Right ventricle myocardium superior (tissue), 1 donor: ENCODE measurements at regions not wholly inside any gene's neighbourhood (a gene's known extent, or its start where the extent isn't known, plus 50 kb on each side); places are given as distances from the start of the nearest gene placed in this dataset.
A peak's percentile ranks its signal among the peaks of the same experiment; 100 is the strongest.
"Not testable (repeated sequence)": the region's sequence is repeated elsewhere in the genome, so short reads cannot be mapped to it uniquely, and the experiment has no call there.

Source experiments
- ATAC-seq: fragments of 200-7000 bp; cut with Tn5 transposase; one replicate; pipeline ENCODE4 v1.9.1; 2020; ENCODE audit warnings: mild to moderate bottlenecking; ENCODE audit not compliant: poor library complexity
- DNase-seq: peaks from one replicate; pipeline ENCODE4 v3.0.0-alpha.2; 2020
- intact Hi-C: fragments of 100-400 bp; cut with DNase I; formaldehyde crosslinking; loops from one replicate; pipeline ENCODE4 v1.11.2; 2022
- donor health status: DM: no; HTN: yes; CAD: no; lungs with severe emphysema.

DNA sequence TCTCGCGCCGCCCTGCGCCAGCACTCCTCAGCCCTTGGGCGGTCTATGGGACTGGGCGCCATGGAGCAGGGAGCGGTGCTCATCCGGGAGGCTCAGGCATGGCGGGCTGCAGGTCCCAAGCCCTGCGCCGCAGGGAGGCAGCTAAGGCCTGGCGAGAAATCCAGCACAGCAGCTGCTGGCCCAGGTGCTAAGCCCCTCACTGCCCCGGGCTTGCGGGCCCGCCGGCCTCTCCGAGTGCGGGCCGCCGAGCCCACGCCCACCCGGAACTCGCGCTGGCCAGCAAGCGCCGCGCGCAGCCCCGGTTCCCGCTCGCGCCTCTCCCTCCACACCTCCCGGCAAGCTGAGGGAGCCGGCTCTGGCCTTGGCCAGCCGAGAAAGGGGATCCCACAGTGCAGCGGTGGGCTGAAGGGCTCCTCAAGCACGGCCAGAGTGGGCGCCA is 1517.2 kb downstream of the GRIK2 start:
- peak; percentile 19 for DNase-seq
- ATAC-seq, intact Hi-C loops: not testable (repeated sequence)

DNA sequence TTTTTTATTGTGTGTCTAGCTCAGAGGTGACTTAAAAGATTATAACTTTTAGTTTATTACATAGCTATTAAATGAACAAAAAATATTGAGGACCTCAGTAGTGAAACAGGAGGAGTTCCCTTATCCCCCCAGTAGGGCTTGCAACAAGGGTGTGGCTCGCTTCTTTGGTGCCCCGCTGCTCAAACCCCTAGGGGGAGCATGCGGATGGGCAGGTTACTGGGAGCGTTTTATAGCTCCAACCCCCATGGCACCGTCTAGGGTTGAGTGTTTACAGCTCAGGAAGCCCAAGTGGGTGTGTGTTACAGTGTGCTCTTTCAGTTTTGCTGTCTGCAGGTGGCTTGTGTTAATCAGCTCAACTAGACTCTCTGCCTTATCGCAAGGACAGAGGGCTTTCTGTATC is 1513.7 kb downstream of the GRIK2 start:
- ATAC-seq = no peak
- no peak for DNase-seq
- intact Hi-C loops = no loop called here

DNA sequence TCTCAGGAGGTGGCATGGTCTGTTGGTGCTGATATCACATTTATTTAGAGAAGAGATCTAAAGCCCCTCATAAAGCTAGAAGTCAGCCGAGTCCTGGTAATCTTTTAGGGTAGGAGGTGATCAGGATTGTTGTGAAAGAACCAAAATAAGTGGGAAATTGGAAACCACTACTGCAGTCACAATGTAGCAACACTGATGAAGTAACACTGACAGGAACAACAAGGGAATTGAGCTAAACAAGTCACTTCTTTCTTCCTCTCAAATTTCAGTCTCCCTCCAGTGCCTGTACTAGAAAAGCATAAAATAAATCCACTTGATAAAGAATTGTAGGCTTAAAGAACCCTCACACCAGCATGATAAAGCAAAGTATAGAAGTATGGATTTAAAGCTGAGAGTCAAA is 1509.0 kb downstream of the GRIK2 start:
- DNase-seq (no peak), ATAC-seq (no peak)
- intact Hi-C loops = no loop called here

DNA sequence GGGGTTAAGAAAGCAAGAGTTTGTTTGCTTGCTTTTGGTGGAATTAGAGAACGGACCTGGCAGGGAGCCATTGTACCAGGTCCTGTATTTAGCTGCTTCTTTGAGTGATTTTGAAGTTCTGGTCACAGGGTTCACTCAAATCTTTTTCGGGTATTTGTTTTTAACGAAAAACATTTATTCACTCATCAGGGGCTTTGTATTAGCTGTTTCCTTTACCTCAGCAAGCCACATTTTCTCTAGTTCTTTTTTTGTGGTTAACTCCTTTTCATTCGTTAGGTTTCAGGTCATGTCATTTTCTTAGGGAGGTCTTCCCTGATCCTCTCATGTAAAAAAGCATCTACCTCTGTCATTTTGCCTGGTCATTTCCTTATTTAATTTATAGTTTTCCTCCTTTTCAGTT is 1502.2 kb downstream of the GRIK2 start:
- no peak for ATAC-seq
- intact Hi-C loops = no loop called here

DNA sequence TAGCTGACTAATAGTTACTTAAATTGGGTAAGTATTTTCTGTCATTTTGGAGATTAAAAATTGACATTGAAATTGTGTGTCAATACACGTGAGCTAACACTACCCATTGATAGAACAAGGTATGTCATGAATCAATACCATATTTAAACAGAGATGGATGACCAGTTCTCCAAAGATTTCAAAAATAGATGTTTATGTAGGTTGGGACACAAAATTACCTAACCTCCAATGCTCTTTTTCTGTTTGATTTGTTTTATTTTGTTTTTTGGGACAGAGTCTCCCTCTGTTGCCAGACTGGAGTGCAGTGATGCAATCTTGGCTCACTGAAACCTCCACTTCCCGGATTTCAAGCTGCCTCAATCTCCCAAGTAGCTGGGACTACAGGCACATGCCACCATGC is 1491.7 kb downstream of the GRIK2 start:
- ATAC-seq (no peak), DNase-seq (no peak)
- intact Hi-C loops = no loop called here

More for the DNA sequence above, 1502.2 kb downstream of the GRIK2 start:
- DNase-seq = no peak

DNA sequence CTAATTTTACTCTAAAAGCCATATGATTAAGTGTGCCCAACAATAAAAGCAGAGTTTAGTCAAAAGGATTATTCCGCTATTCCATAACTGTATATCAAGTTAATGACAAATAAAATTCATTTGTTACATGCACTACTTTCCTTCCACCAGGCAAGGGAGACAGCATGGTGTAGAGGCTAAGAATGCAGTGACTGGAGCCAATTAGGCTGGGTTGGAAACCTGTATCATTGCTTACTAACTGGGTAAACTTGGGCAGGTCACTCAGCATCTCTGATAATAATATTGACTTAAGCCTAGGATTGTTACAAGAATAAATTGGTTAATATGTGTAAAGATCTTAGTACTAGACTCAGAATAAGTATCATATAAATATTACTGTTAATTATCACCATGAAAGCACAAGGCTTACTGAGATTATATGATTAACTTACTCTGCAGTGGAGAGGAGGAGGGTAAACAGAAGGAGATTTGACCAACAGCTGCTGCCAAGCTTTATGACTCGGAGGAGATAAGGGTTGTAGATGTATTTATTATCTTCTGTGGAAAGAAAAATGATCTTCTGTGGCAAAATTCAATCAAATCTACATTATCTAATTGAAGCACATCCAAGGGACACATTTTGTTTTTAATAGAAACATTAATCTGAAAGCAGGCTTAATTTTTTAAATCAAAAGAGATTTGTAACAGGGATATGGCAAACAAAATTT is 1459.9 kb downstream of the GRIK2 start:
- intact Hi-C loops = no loop called here
- ATAC-seq (no peak), DNase-seq (no peak)

DNA sequence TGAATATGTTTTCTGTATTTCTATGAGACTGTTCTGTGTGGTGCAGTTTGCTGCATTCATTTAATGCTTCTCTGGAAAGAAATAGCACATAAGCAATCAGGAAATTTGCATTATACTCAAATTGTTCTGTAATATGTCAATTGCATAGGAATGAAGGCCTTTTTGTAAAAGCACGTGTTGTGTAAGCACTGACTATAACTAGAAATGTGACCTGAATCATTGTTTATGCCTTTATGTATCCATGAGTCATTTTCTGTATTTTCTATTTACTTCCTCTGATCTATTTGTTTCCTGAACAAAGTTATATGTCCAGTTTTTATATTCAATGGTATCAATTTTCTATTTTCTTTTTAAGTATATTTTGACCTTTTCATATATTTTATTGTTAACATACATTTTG is 1455.3 kb downstream of the GRIK2 start:
- ATAC-seq (no peak), DNase-seq (no peak)
- intact Hi-C loops = loop anchor here (2.0 kb wide), 1 partner anchor 424 kb away; no protein-coding TSS in a partner anchor

DNA sequence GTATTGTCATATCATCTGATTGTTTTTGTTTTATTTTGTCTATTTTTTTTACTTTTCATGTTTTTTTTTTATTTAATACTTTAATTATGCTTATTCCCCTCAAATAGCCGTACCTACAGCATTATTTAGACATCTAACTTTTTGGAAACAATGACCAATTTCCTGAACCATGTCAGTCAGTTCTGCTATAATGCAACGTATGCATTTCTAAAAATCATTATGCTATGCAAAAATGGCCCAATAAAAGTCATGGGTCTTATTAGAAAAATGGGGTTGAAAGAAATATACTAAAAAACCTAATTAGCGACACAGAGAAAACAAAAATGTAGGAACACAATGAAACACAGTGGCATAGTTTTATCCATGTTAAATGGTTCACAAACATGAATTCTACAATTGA is 1454.7 kb downstream of the GRIK2 start:
- DNase-seq (no peak), ATAC-seq (no peak)
- intact Hi-C loops = loop anchor here (2.0 kb wide), 1 partner anchor 425 kb away; no protein-coding TSS in a partner anchor

DNA sequence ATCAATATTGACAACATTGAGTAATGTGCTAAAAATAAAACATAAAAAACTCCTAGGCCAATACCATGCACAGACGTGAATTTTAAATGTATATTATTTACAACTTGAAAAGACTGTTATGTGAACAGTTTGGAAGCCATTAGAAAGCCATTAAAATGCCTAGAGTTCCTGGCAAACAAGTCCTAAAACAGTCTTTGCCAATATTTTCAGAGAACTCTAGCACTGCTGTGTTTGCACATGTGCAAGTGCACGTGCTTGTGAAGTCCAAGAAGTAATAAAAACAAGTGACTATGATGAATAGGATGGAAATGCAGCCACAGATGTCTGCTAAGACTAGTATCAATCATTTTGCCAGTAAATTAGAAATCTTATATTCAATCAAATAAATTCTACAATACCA is 1447.6 kb downstream of the GRIK2 start:
- ATAC-seq (no peak), DNase-seq (no peak)
- intact Hi-C loops = no loop called here

DNA sequence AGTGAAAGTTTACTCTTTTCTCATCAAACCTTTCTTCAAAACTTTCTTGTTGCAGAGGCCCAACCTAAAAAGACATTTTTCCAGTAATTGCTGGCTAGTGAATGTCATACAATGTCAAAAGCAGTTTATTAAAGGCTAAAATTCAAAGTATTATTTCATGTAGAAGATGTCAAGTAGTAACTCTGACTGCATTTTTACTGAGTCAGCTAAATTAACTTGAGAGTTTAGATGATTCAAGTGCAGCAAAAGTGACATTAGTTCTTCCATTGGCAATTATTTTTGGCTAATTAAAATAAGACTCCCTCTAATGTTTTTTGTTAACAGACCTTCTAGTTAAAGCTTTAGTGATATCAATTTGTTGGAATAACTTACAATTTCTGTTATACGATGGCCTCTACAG is 1438.5 kb downstream of the GRIK2 start:
- DNase-seq = no peak
- ATAC-seq = no peak
- intact Hi-C loops = no loop called here

DNA sequence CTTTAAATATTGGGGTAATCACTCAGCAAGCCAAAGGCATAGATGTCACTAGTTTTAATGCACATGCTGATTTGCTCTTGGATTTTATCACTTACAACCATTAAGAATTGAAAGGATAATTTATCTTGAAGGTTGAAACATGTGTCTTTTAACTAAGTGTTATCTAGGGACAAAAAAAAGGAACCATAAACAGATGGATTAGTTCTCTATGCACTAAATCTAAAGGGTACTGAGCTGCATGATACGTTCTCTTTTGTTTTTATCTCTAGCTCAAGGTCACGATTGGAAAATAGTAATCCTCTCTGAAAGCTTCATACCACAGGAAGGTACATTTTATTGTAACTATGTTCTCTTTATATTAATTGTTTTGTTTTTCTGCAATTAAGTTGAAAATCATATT is 1426.6 kb downstream of the GRIK2 start:
- ATAC-seq = no peak
- no peak for DNase-seq
- intact Hi-C loops = no loop called here

DNA sequence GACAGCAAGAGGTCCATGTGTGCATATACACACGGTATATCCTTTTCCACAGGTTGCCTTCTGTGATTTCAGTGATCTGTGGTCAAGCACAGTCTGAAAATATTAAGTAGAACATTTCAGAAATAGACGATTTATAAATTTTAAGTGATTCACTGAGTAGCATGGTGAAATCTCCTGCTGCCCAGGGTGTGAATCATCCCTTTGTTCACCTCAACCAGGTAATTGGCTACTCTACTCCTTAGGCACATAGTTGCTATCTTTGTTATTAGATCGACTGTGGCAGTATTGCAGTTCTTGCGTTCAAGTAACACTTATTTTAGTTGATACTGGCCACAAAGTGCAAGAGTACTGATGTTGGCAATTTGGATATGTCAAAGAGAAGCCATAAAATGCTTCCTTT is 1421.7 kb downstream of the GRIK2 start:
- ATAC-seq = no peak
- intact Hi-C loops = no loop called here
- no peak for DNase-seq

DNA sequence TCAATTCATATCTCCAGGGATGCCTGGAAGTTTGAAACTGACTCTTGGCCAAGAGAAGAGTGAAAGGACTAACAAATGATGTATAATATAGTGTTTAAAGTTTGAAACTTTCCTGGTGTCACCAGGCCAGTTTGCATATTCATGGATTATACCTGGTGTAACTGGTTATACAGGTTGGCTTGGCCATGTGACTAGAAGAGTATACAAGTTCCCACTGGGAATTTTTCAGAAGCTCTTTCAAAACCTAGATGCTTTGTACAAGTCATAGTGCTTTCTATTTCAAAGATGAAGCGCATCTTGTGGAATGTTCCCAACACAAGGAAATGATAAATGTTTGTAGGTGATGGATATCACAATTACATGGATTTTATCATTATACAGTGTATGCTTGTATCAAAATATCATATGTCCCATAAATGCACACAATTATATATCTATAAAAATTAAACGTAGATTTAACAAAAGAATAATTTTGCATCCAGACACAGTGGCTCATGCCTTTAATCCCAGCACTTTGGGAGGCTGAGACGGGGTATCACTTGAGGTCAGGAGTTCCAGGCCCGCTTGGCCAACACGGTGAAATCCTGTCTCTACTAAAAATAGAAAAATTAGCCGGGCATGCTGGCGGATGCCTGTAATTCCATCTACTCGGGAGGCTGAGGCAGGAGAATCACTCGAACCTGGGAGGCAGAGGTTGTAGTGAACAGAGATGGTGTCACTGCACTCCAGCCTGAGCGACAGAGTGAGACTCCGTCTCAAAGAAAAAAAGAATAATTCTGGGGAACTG is 1420.2 kb downstream of the GRIK2 start:
- ATAC-seq = no peak
- intact Hi-C loops = no loop called here

DNA sequence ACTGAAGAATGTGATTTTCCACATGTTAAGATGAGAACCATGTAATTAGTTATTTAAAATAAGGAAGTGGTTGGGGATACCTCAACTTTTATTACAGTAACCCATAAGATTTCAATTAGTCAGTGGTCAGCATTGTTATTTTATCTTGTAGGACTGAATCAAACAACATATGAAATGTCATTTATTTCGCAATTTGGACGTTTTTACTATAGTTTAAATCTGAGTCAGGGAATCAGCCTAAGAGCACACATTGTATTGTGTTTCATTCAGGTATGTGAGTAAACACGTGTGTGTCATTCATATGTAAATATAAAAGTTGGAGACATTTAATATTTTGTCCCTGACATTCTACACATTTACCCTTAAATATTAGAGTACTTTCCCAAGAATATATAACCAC is 1418.7 kb downstream of the GRIK2 start:
- DNase-seq (no peak), ATAC-seq (no peak)
- intact Hi-C loops = no loop called here

More for the DNA sequence above, 1420.2 kb downstream of the GRIK2 start:
- DNase-seq = no peak

DNA sequence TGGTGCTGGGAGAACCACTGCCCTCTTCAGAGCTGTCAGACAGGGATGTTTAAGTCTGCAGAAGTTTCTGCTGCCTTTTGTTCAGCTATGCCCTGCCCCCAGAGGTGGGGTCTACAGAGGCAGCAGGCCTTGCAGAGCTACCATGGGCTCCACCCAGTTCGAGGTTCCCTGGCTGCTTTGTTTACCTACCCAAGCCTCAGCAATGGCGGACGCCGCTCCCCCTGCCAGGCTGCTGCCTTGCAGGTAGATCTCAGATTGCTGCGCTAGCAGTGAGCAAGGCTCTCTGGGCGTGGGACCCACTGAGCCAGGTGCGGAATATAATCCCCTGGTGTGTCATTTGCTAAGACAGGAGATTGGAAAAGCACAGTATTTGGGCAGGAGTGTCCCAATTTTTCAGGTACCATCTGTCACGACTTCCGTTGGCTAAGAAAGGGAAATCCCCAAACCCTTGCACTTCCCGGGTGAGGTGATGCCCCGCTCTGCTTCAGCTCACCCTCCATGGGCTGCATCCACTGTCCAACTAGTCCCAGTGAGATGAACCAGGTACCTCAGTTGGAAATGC is 1415.5 kb downstream of the GRIK2 start:
- ATAC-seq, intact Hi-C loops: not testable (repeated sequence)
- peak; percentile 15 for DNase-seq

DNA sequence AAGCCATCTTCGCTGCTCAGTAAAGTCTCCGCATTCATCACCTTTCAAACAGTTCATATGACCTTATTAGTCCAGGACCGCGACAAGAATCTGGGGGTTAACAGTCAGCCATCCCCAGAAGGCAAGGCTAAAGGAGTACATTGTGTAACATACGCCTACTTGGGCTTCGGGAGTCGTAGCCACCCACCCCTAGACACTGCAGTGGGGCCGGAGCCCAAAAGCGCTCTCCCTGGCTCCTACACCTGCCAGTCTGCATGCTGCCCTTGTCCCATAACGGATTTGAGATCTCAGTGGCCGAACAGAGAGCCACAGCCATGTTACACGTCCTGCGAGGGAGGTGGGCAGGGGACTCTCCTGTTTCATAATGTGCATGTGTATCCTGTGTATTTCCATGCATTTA is 1405.5 kb downstream of the GRIK2 start:
- ATAC-seq (no peak), DNase-seq (no peak)
- intact Hi-C loops = no loop called here

DNA sequence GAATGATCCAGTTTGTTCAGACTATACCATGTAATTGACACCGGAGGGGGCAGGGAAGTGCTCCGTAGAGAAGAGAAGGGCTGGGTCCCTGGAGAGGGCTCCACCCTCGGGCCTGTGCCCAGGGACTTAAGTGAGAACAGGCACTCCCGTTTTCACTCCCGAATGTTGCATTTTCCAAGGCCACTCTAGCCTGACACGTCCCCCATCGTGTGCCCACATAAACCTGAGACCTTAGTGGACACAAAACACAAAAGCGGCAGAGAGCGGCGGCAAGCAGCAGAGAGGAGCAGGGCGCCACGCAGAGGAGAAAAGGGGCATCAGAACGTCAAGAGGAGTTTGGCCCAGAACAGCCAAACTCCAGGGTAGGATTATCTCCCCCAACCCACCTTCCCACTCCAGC is 1405.1 kb downstream of the GRIK2 start:
- no peak for DNase-seq
- intact Hi-C loops = no loop called here
- ATAC-seq = no peak

DNA sequence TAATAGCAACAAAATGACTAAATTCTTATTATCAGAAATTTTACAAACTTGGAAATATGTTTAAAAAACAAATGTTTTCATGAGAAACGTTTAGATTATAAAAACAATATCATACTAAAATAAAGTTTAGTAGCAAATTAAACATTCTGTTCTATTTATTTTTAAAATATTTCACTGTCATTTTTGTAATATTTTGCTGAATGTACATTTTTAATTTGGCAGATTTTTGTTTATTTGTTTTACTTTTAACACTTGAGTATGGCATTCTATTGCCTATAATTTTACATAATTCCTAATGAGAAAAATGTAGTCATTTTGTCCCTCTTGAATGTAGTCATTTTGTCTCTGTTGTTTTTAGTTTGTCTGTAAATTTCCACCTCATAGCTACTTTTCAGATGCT is 1400.2 kb downstream of the GRIK2 start:
- intact Hi-C loops = no loop called here

DNA sequence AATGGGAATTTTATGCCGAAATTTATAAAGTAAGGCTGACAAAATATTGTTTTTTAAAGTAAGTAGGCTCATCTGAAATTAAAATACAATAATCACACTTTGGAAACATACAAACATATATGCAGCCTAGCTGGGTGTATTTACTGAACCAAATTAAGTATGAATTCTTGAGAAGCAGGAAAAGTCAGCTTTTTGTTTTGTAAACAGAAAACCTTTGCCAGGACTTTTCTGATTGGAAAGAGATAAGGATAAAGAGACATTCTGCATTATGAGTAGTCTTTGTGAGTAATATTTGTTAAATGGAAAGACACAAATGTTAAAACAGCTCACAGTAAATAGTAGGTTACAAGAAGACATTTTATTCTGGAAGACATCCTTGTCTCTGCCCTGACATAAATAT is 1380.8 kb downstream of the GRIK2 start:
- intact Hi-C loops = no loop called here
- no peak for ATAC-seq
- DNase-seq = no peak

More for the DNA sequence above, 1400.2 kb downstream of the GRIK2 start:
- ATAC-seq (no peak), DNase-seq (no peak)

DNA sequence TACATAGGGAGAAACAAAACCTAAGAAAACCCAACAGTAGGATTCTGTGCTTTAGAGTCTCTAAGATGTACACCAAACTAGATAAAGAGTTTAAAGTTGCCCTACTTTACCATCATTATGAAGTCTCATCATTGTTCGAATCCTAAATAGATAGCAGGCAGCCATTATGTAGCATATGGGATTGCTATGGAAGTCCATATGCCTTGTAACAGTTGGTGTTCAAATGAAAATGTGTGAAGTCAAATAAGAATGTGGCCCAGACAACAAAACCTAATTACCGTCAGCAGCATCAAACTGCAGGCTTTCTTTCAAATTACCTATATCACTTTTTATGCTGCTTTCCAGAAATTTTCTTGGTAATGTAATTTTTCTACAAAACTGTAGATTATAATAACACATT is 1380.1 kb downstream of the GRIK2 start:
- ATAC-seq (no peak), DNase-seq (no peak)
- intact Hi-C loops = no loop called here
